Upper lobe of left lung (tissue), 6 donors: ENCODE measurements at regions not wholly inside any gene's neighbourhood (a gene's known extent, or its start where the extent isn't known, plus 50 kb on each side); places are given as distances from the start of the nearest gene placed in this dataset.

ENCODE experiments used
- ATAC-seq, 2 donors: fragments of 200-7000 bp; cut with Tn5 transposase; one replicate each; pipeline ENCODE4 v1.9.1; 2022; ENCODE audit warnings: mild to moderate bottlenecking in 2 of 2, moderate library complexity in 2 of 2; ENCODE audit not compliant: low FRiP score in 2 of 2
- DNase-seq, 2 donors: peaks; one replicate each; pipeline ENCODE4 v3.0.0-alpha.2; 2019 to 2020
- H3K27ac ChIP-seq, 4 donors: fragments of 200-600 bp; sonication (generic); one replicate each; pipeline ENCODE4 v1.5.1; 2016 to 2019
- H3K27me3 ChIP-seq, 4 donors: fragments of 200-600 bp; sonication (generic); one replicate each; pipeline ENCODE4 v1.5.1; 2017 to 2019
- H3K36me3 ChIP-seq, 4 donors: fragments of 200-600 bp; sonication (generic); one replicate each; pipeline ENCODE4 v1.5.1; 2016 to 2019
- H3K4me1 ChIP-seq, 4 donors: fragments of 200-600 bp; sonication (generic); one replicate each; pipeline ENCODE4 v1.5.1; 2018 to 2019
- H3K4me3 ChIP-seq, 4 donors: fragments of 200-600 bp; sonication (generic); one replicate each; pipeline ENCODE4 v1.5.1; 2017 to 2019; ENCODE audit warnings: mild to moderate bottlenecking in 2 of 4, moderate library complexity in 1 of 4
- H3K9me3 ChIP-seq, 4 donors: fragments of 200-600 bp; sonication (generic); one replicate each; pipeline ENCODE4 v1.5.1; 2018 to 2019
- EP300 ChIP-seq, 4 donors: sonication (generic); formaldehyde crosslinking; IDR thresholded peaks; one replicate each; pipeline ENCODE4 v1.5.1; 2017; ENCODE audit warnings: antibody characterized with exemption in 4 of 4, control low read depth in 2 of 4
- POLR2A ChIP-seq, 4 donors: fragments of 450-650 bp; IDR thresholded peaks; one replicate each; pipeline ENCODE4 v1.5.1; 2016 to 2017; ENCODE audit warnings: antibody characterized with exemption in 4 of 4, mild to moderate bottlenecking in 2 of 4
- POLR2AphosphoS5 ChIP-seq, 2 donors: sonication (generic); formaldehyde crosslinking; IDR thresholded peaks; one replicate each; pipeline ENCODE4 v1.5.1; 2017; ENCODE audit warnings: antibody characterized with exemption in 2 of 2
- WGBS, 2 donors: methylation state at CpG; one replicate each; pipeline ENCODE4 v1.1.5; 2017 to 2018; 5-methylcytosine and 5-hydroxymethylcytosine counted together
- TF ChIP-seq, protein P1 (sequence below), 6 experiments: fragments of 450-650 bp in 4 of 6; fragments of 200-600 bp in 2 of 6; sonication (generic) in 2 of 6; IDR thresholded peaks; one replicate each; pipeline ENCODE4 v1.5.1; 2016 to 2019; ENCODE audit warnings: antibody characterized with exemption in 6 of 6
- donor health status: DM: no; HTN: no; CAD: no; lungs with moderate emphysema.
- donor health status: DM: no; HTN: yes; CAD: no; lungs with severe emphysema.

DNA sequence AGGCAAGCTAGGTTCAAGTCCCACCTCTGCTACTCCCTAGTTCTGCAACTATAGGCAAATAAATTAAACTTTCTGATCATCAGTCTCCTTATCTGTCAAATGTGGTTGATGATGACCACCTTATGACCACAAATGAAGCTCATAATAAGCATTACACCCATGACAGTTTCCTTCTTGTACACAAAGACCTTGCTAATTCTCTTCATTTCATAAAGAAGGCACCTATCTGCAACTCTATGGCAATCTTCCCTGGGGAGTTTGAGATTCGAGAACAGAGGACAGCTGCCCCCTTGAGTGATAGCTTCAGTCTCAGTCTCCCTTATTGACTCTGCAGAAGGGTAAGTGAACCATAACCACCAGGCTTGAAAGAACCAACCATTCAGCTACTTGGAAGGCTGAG, 503.1 kb upstream of the DAB1 start:
- TF ChIP-seq, protein P1, sequence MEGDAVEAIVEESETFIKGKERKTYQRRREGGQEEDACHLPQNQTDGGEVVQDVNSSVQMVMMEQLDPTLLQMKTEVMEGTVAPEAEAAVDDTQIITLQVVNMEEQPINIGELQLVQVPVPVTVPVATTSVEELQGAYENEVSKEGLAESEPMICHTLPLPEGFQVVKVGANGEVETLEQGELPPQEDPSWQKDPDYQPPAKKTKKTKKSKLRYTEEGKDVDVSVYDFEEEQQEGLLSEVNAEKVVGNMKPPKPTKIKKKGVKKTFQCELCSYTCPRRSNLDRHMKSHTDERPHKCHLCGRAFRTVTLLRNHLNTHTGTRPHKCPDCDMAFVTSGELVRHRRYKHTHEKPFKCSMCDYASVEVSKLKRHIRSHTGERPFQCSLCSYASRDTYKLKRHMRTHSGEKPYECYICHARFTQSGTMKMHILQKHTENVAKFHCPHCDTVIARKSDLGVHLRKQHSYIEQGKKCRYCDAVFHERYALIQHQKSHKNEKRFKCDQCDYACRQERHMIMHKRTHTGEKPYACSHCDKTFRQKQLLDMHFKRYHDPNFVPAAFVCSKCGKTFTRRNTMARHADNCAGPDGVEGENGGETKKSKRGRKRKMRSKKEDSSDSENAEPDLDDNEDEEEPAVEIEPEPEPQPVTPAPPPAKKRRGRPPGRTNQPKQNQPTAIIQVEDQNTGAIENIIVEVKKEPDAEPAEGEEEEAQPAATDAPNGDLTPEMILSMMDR (IDR thresholded peaks at IDR 0.05), result no peak
- TF ChIP-seq EP300 (IDR thresholded peaks at IDR 0.05), result no peak
- no peak for TF ChIP-seq POLR2A (IDR thresholded peaks at IDR 0.05)
- no peak for TF ChIP-seq POLR2AphosphoS5 (IDR thresholded peaks at IDR 0.05)
- WGBS, 2 donors, result 65 to 92% methylated on average over 1 of the region's 1 CpG
- Histone ChIP-seq H3K36me3 (no peaks in the 10 kb centered on the region), H3K27ac (no peak overlapping the region), H3K4me1 (no peaks in the 10 kb centered on the region), H3K9me3 (no peaks in the 10 kb centered on the region), H3K4me3 (no peak overlapping the region), H3K27me3 (no peaks in the 10 kb centered on the region)
- ATAC-seq (no peak), DNase-seq (no peak)

DNA sequence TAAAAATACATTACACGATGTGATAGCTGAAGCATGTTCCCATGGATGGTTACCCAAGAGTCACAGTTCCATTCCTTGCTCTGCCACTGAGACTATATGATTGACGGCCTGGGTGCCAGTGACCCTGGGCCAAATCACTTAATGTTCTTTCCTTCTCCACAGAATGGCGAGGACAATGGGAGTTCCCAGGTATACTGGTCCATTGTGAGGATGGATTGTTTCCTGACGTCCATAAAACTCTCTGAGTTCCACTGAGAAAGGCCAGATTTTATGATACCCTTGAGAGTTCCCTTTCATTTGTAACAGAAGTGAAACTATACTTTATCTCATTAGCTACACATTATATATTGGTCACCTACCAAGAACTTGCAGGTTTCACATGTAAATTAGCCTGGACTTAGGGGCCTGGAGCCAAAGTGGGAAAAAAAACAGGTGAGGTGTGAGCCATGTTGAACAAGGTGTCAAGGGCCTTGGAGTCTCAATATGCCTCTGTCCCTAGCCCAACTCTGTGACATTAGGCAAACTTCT, 502.2 kb upstream of the DAB1 start:
- Histone ChIP-seq H3K36me3 (no peaks in the 10 kb centered on the region), H3K4me1 (no peaks in the 10 kb centered on the region), H3K4me3 (no peak overlapping the region), H3K27ac (no peak overlapping the region), H3K27me3 (no peaks in the 10 kb centered on the region), H3K9me3 (no peaks in the 10 kb centered on the region)
- 73 to 87% methylated on average over 4 of the region's 4 CpGs for WGBS, 2 donors
- TF ChIP-seq, protein P1 (IDR thresholded peaks at IDR 0.05), result no peak
- TF ChIP-seq POLR2AphosphoS5 (IDR thresholded peaks at IDR 0.05) (no peak), EP300 (IDR thresholded peaks at IDR 0.05) (no peak), POLR2A (IDR thresholded peaks at IDR 0.05) (no peak)
- DNase-seq (no peak), ATAC-seq (no peak)

DNA sequence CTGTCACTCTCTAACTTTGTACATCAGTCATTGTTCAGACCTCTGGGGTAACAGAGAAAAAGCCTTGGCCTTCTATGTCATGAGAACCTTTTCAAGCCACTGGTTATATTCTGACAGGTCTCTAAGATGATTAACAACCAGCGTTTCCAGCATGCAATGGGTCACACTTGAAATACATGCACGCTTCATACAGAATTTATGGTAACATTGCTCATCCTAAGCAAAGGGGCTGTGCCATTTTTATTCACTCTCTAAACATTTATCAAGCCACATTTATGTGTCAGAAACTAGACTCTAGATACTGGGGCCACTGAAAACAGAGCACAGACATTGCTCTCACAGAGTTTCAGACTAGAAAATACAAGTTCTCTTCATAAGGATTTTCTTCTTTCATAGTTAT, 501.4 kb upstream of the DAB1 start:
- Histone ChIP-seq H3K4me3 (no peak overlapping the region), H3K27ac (no peak overlapping the region), H3K4me1 (no peaks in the 10 kb centered on the region), H3K9me3 (no peaks in the 10 kb centered on the region), H3K36me3 (no peaks in the 10 kb centered on the region), H3K27me3 (no peaks in the 10 kb centered on the region)
- TF ChIP-seq EP300 (IDR thresholded peaks at IDR 0.05) (no peak), POLR2AphosphoS5 (IDR thresholded peaks at IDR 0.05) (no peak), POLR2A (IDR thresholded peaks at IDR 0.05) (no peak)
- TF ChIP-seq, protein P1 (IDR thresholded peaks at IDR 0.05), result no peak
- DNase-seq (no peak), ATAC-seq (no peak)
- 85 to 90% methylated on average over 2 of the region's 2 CpGs for WGBS, 2 donors

DNA sequence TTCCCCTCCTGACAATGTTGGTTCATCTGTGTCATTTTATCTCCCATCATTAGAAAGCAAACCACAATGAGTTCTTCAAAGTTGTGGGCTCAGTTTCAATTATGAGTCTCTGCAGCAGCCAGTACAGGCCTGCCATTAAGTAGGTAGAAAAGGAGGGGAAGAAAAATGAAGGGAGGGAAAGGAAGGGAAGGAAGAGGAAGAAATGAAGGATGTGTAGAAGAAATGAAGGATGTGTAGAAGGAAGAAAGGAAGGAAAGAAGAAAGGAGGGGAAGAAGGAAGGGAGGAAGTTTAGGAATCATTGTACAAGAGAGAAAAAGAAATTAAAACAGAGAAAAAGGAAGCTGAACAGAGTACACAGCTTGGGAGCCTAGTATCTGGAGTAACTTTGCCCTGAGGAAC, 498.3 kb upstream of the DAB1 start:
- no peak for ATAC-seq
- Histone ChIP-seq H3K4me3 (no peak overlapping the region), H3K4me1 (no peaks in the 10 kb centered on the region), H3K27ac (no peak overlapping the region), H3K27me3 (no peaks in the 10 kb centered on the region), H3K9me3 (no peaks in the 10 kb centered on the region), H3K36me3 (no peaks in the 10 kb centered on the region)
- TF ChIP-seq POLR2A (IDR thresholded peaks at IDR 0.05), result no peak
- TF ChIP-seq, protein P1 (IDR thresholded peaks at IDR 0.05), result no peak
- no peak for TF ChIP-seq POLR2AphosphoS5 (IDR thresholded peaks at IDR 0.05)
- no peak for DNase-seq

DNA sequence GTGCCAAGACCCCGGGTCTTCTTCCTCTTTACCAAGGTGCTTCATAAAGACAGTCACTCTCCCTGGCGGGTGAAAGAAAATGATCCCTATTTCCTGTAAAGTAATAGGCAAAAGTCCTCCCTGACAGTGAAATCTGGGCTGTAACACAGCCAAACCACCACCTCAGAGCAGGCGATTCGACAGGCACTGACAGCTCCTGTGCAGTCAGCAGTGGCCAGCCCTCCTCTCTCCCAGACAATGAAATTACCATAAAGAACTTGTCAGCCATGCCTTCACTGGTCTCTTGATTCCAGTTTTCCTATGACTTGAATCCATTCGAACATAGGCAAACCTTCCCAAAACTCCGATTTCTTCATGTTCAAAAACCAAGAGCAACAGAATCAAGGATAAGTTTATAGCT, 492.2 kb upstream of the DAB1 start:
- no peak for DNase-seq
- H3K36me3 ChIP-seq, result no peaks in the 10 kb centered on the region
- H3K4me3 ChIP-seq, result no peak overlapping the region
- 86 to 87% methylated on average over 6 of the region's 6 CpGs for WGBS, 2 donors
- no peaks in the 10 kb centered on the region for H3K9me3 ChIP-seq
- H3K27ac ChIP-seq, result no peak overlapping the region
- TF ChIP-seq POLR2AphosphoS5 (IDR thresholded peaks at IDR 0.05), result no peak
- no peak for TF ChIP-seq EP300 (IDR thresholded peaks at IDR 0.05)
- TF ChIP-seq POLR2A (IDR thresholded peaks at IDR 0.05), result no peak
- TF ChIP-seq, protein P1 (IDR thresholded peaks at IDR 0.05), result no peak
- H3K27me3 ChIP-seq, result no peaks in the 10 kb centered on the region
- H3K4me1 ChIP-seq, result no peaks in the 10 kb centered on the region
- ATAC-seq, result no peak
